ENCODE measurements at regions not wholly inside any gene's neighbourhood (a gene's known extent, or its start where the extent isn't known, plus 50 kb on each side); places are given as distances from the start of the nearest gene placed in this dataset.
"Not testable (repeated sequence)": the region's sequence is repeated elsewhere in the genome, so short reads cannot be mapped to it uniquely, and the experiment has no call there.

GRCh38 chr16:87049216-87049615 is 268.0 kb downstream of the C16orf95 start:
- H3K36me3 ChIP-seq (ENCODE audit: control insufficient read depth in 2 of 2, extremely low read depth in 1 of 2, insufficient read depth in 1 of 2, low read length in 1 of 2); POLR2A ChIA-PET; H3K9me3 Mint-ChIP-seq; ATAC-seq (replicated peaks in 1 of 4); CTCF ChIA-PET; H3K36me3 Mint-ChIP-seq; H3K4me1 Mint-ChIP-seq; H3K9me3 ChIP-seq; H3K4me3 ChIP-seq (ENCODE audit: control insufficient read depth in 1 of 2, extremely low read depth in 1 of 2, low read length in 1 of 2); H3K4me1 ChIP-seq (ENCODE audit: control insufficient read depth in 1 of 2, extremely low read depth in 1 of 2, insufficient read depth in 2 of 2, low read length in 2 of 2); H3K27ac ChIP-seq (ENCODE audit: low read length); DNase-seq; H3K27ac Mint-ChIP-seq; H3K4me3 Mint-ChIP-seq: not testable (repeated sequence)
- peaks cover 11 to 15% of the 10 kb centered on the region in 2 donors for H3K27me3 Mint-ChIP-seq
- 30% methylated on average over 4 of the region's 7 CpGs for WGBS (ENCODE audit: insufficient coverage)
- H3K27me3 ChIP-seq (replicated peaks in 1 of 2; ENCODE audit: control insufficient read depth in 2 of 2, extremely low read depth in 1 of 2, insufficient read depth in 2 of 2, low read length in 1 of 2): peaks cover 0 to 18% of the 10 kb centered on the region in 2 experiments

GRCh38 chr16:87050142-87050541 is 267.1 kb downstream of the C16orf95 start:
- DNase-seq: no peak
- peaks cover 19 to 21% of the 10 kb centered on the region in 2 donors for H3K27me3 Mint-ChIP-seq

GRCh38 chr16:87051526-87052320 is 265.5 kb downstream of the C16orf95 start:
- Histone ChIP-seq H3K4me1 (ENCODE audit: control insufficient read depth in 1 of 2, extremely low read depth in 1 of 2, insufficient read depth in 2 of 2, low read length in 2 of 2) (no peaks in the 10 kb centered on the region), H3K4me3 (ENCODE audit: control insufficient read depth in 1 of 2, extremely low read depth in 1 of 2, low read length in 1 of 2) (no peak overlapping the region), H3K27me3 (replicated peaks in 1 of 2; ENCODE audit: control insufficient read depth in 2 of 2, extremely low read depth in 1 of 2, insufficient read depth in 2 of 2, low read length in 1 of 2) (peaks cover 0 to 22% of the 10 kb centered on the region in 2 experiments), H3K27ac (ENCODE audit: low read length) (no peak overlapping the region), H3K9me3 (no peaks in the 10 kb centered on the region), H3K36me3 (ENCODE audit: control insufficient read depth in 2 of 2, extremely low read depth in 1 of 2, insufficient read depth in 1 of 2, low read length in 1 of 2) (no peaks in the 10 kb centered on the region)
- Mint-ChIP-seq H3K27me3 (peaks cover 19 to 25% of the 10 kb centered on the region in 2 donors), H3K4me1 (no peaks in the 10 kb centered on the region), H3K36me3 (no peaks in the 10 kb centered on the region), H3K9me3 (peaks cover 3 to 8% (median 3%) of the 10 kb centered on the region in 3 donors), H3K4me3 (no peak overlapping the region), H3K27ac (no peak overlapping the region)
- ATAC-seq (replicated peaks in 1 of 4) (no peak), DNase-seq (no peak)
- 91% methylated on average over 17 of the region's 18 CpGs for WGBS (ENCODE audit: insufficient coverage)
- POLR2A ChIA-PET: no interaction called here
- CTCF ChIA-PET: no interaction called here

More at GRCh38 chr16:87050142-87050541, 267.1 kb downstream of the C16orf95 start:
- Histone ChIP-seq H3K27ac (ENCODE audit: low read length) (no peak overlapping the region), H3K36me3 (ENCODE audit: control insufficient read depth in 2 of 2, extremely low read depth in 1 of 2, insufficient read depth in 1 of 2, low read length in 1 of 2) (no peaks in the 10 kb centered on the region), H3K27me3 (replicated peaks in 1 of 2; ENCODE audit: control insufficient read depth in 2 of 2, extremely low read depth in 1 of 2, insufficient read depth in 2 of 2, low read length in 1 of 2) (peaks cover 0 to 18% of the 10 kb centered on the region in 2 experiments), H3K4me3 (ENCODE audit: control insufficient read depth in 1 of 2, extremely low read depth in 1 of 2, low read length in 1 of 2) (no peak overlapping the region), H3K9me3 (no peaks in the 10 kb centered on the region), H3K4me1 (ENCODE audit: control insufficient read depth in 1 of 2, extremely low read depth in 1 of 2, insufficient read depth in 2 of 2, low read length in 2 of 2) (no peaks in the 10 kb centered on the region)
- Mint-ChIP-seq H3K4me3 (no peak overlapping the region), H3K4me1 (no peaks in the 10 kb centered on the region), H3K27ac (no peak overlapping the region), H3K9me3 (peaks cover 3 to 8% (median 3%) of the 10 kb centered on the region in 3 donors), H3K36me3 (no peaks in the 10 kb centered on the region)
- POLR2A ChIA-PET: no interaction called here
- ATAC-seq (replicated peaks in 1 of 4): no peak
- CTCF ChIA-PET: no interaction called here
- WGBS (ENCODE audit: insufficient coverage): 86% methylated on average over 12 of the region's 15 CpGs

- H3K27me3 ChIP-seq (replicated peaks in 1 of 2; ENCODE audit: control insufficient read depth in 2 of 2, extremely low read depth in 1 of 2, insufficient read depth in 2 of 2, low read length in 1 of 2): peaks cover 0 to 26% of the 10 kb centered on the region in 2 experiments
- no peak overlapping the region for H3K4me3 Mint-ChIP-seq
- no peak for DNase-seq
Observed at GRCh38 chr16:87052506-87052905, 264.7 kb downstream of the C16orf95 start.

GRCh38 chr16:87053016-87053982 is 263.9 kb downstream of the C16orf95 start:
- no peak for ATAC-seq (replicated peaks in 1 of 4)
- POLR2A ChIA-PET: no interaction called here

More at GRCh38 chr16:87052506-87052905, 264.7 kb downstream of the C16orf95 start:
- WGBS (ENCODE audit: insufficient coverage): 81% methylated on average over 3 of the region's 6 CpGs
- no peaks in the 10 kb centered on the region for H3K36me3 ChIP-seq (ENCODE audit: control insufficient read depth in 2 of 2, extremely low read depth in 1 of 2, insufficient read depth in 1 of 2, low read length in 1 of 2)
- no peak for ATAC-seq (replicated peaks in 1 of 4)
- Mint-ChIP-seq H3K27me3 (peaks cover 19 to 25% of the 10 kb centered on the region in 2 donors), H3K9me3 (peaks cover 3 to 8% (median 3%) of the 10 kb centered on the region in 3 donors), H3K27ac (no peak overlapping the region), H3K4me1 (no peaks in the 10 kb centered on the region), H3K36me3 (no peaks in the 10 kb centered on the region)
- CTCF ChIA-PET: no interaction called here
- no peaks in the 10 kb centered on the region for H3K4me1 ChIP-seq (ENCODE audit: control insufficient read depth in 1 of 2, extremely low read depth in 1 of 2, insufficient read depth in 2 of 2, low read length in 2 of 2)
- H3K27ac ChIP-seq (ENCODE audit: low read length): no peak overlapping the region
- H3K4me3 ChIP-seq (ENCODE audit: control insufficient read depth in 1 of 2, extremely low read depth in 1 of 2, low read length in 1 of 2): no peak overlapping the region
- H3K9me3 ChIP-seq: no peaks in the 10 kb centered on the region
- POLR2A ChIA-PET: no interaction called here

GRCh38 chr16:87054154-87054553 is 263.0 kb downstream of the C16orf95 start:
- Histone ChIP-seq H3K27ac (ENCODE audit: low read length) (no peak overlapping the region), H3K4me3 (ENCODE audit: control insufficient read depth in 1 of 2, extremely low read depth in 1 of 2, low read length in 1 of 2) (no peak overlapping the region), H3K36me3 (ENCODE audit: control insufficient read depth in 2 of 2, extremely low read depth in 1 of 2, insufficient read depth in 1 of 2, low read length in 1 of 2) (no peaks in the 10 kb centered on the region), H3K9me3 (no peaks in the 10 kb centered on the region), H3K4me1 (ENCODE audit: control insufficient read depth in 1 of 2, extremely low read depth in 1 of 2, insufficient read depth in 2 of 2, low read length in 2 of 2) (no peaks in the 10 kb centered on the region), H3K27me3 (replicated peaks in 1 of 2; ENCODE audit: control insufficient read depth in 2 of 2, extremely low read depth in 1 of 2, insufficient read depth in 2 of 2, low read length in 1 of 2) (peaks cover 0 to 31% of the 10 kb centered on the region in 2 experiments)
- ChIA-PET POLR2A (no interaction called here), CTCF (interaction anchor here in 1 of 2 donors (0.6 kb wide), 1 partner anchor 14 kb away, joined by 3 read pairs; no protein-coding TSS in a partner anchor)
- no peak for DNase-seq
- WGBS (ENCODE audit: insufficient coverage): 100% methylated on average over 2 of the region's 5 CpGs
- Mint-ChIP-seq H3K4me1 (no peaks in the 10 kb centered on the region), H3K9me3 (peaks cover 3 to 8% (median 3%) of the 10 kb centered on the region in 3 donors), H3K4me3 (no peak overlapping the region), H3K36me3 (no peaks in the 10 kb centered on the region), H3K27ac (no peak overlapping the region), H3K27me3 (peaks cover 19 to 29% of the 10 kb centered on the region in 2 donors)
- ATAC-seq (replicated peaks in 1 of 4): no peak

More at GRCh38 chr16:87053016-87053982, 263.9 kb downstream of the C16orf95 start:
- DNase-seq: no peak
- Mint-ChIP-seq H3K4me3 (no peak overlapping the region), H3K9me3 (peaks cover 3 to 8% (median 3%) of the 10 kb centered on the region in 3 donors), H3K27ac (no peak overlapping the region), H3K4me1 (no peaks in the 10 kb centered on the region), H3K27me3 (peaks cover 19 to 28% of the 10 kb centered on the region in 2 donors), H3K36me3 (no peaks in the 10 kb centered on the region)
- no peaks in the 10 kb centered on the region for H3K4me1 ChIP-seq (ENCODE audit: control insufficient read depth in 1 of 2, extremely low read depth in 1 of 2, insufficient read depth in 2 of 2, low read length in 2 of 2)
- no peaks in the 10 kb centered on the region for H3K36me3 ChIP-seq (ENCODE audit: control insufficient read depth in 2 of 2, extremely low read depth in 1 of 2, insufficient read depth in 1 of 2, low read length in 1 of 2)
- H3K27ac ChIP-seq (ENCODE audit: low read length): no peak overlapping the region
- no peaks in the 10 kb centered on the region for H3K9me3 ChIP-seq
- H3K27me3 ChIP-seq (replicated peaks in 1 of 2; ENCODE audit: control insufficient read depth in 2 of 2, extremely low read depth in 1 of 2, insufficient read depth in 2 of 2, low read length in 1 of 2): peaks cover 0 to 27% of the 10 kb centered on the region in 2 experiments
- 15% methylated on average over 22 of the region's 39 CpGs for WGBS (ENCODE audit: insufficient coverage)
- no peak overlapping the region for H3K4me3 ChIP-seq (ENCODE audit: control insufficient read depth in 1 of 2, extremely low read depth in 1 of 2, low read length in 1 of 2)
- CTCF ChIA-PET: interaction anchor here in 1 of 2 donors (0.6 kb wide), 1 partner anchor 15 kb away, joined by 3 read pairs; no protein-coding TSS in a partner anchor

All from T-cell (primary cell).